Stimulated activated naive B cell treated with anti-CD40 and anti-IgM and Interleukin-4, amounts not matched to agents 10 μg/mL and 1 μg/mL and 100 μg/mL, for 72 hours (primary cell): ENCODE measurements at regions not wholly inside any gene's neighbourhood (a gene's known extent, or its start where the extent isn't known, plus 50 kb on each side); places are given as distances from the start of the nearest gene placed in this dataset.

Source experiments
- ATAC-seq, 2 donors: fragments of 150-1000 bp; cut with Tn5 transposase; replicated peaks; 2 replicates each; pipeline ENCODE4 v1.10.0; 2021; ENCODE audit warnings: moderate library complexity in 1 of 2
- DNase-seq: peaks from one replicate; pipeline ENCODE4 v3.0.0; 2021
- H3K27ac Mint-ChIP-seq: one replicate; pipeline ENCODE4 v1.8.0; 2022; ENCODE audit warnings: mild to moderate bottlenecking, mixed read lengths
- H3K27me3 Mint-ChIP-seq, 2 donors: one replicate each; pipeline ENCODE4 v1.8.0; 2022; ENCODE audit warnings: mixed read lengths in 2 of 2
- H3K36me3 Mint-ChIP-seq, 2 donors: one replicate each; pipeline ENCODE4 v1.8.0; 2022; ENCODE audit warnings: mixed read lengths in 2 of 2, mild to moderate bottlenecking in 1 of 2
- H3K4me1 Mint-ChIP-seq, 2 donors: one replicate each; pipeline ENCODE4 v1.8.0; 2022; ENCODE audit warnings: mixed read lengths in 2 of 2, mild to moderate bottlenecking in 1 of 2
- H3K4me3 Mint-ChIP-seq, 2 donors: one replicate each; pipeline ENCODE4 v1.8.0; 2022; ENCODE audit warnings: mild to moderate bottlenecking in 2 of 2, mixed read lengths in 2 of 2, moderate library complexity in 1 of 2
- H3K9me3 Mint-ChIP-seq, 2 donors: one replicate each; pipeline ENCODE4 v1.8.0; 2022; ENCODE audit warnings: mixed read lengths in 2 of 2, mild to moderate bottlenecking in 1 of 2

- Mint-ChIP-seq H3K27me3 (peaks cover 0 to 16% of the 10 kb centered on the region in 2 donors), H3K9me3 (no peaks in the 10 kb centered on the region), H3K36me3 (no peaks in the 10 kb centered on the region), H3K4me3 (no peak overlapping the region), H3K27ac (no peak overlapping the region), H3K4me1 (no peaks in the 10 kb centered on the region)
- ATAC-seq (no peak), DNase-seq (no peak)
These were observed 185.2 kb upstream of the DDI1 start for GRCh38 chr11:103851166-103851651.
